HG02981 (cell line): ENCODE measurements at regions not wholly inside any gene's neighbourhood (a gene's known extent, or its start where the extent isn't known, plus 50 kb on each side); places are given as distances from the start of the nearest gene placed in this dataset.
A peak's percentile ranks its signal among the peaks of the same experiment; 100 is the strongest.
"Not testable (repeated sequence)": the region's sequence is repeated elsewhere in the genome, so short reads cannot be mapped to it uniquely, and the experiment has no call there.

Source experiments
- ATAC-seq: cut with Tn5 transposase; IDR thresholded peaks from one replicate; pipeline ENCODE4 v1.9.1; 2021; ENCODE audit warnings: mild to moderate bottlenecking, moderate library complexity; ENCODE audit not compliant: unreplicated experiment

GRCh38 chr12:116327992-116328391 is 50.5 kb upstream of the MED13L start:
- not testable (repeated sequence) for ATAC-seq

DNA sequence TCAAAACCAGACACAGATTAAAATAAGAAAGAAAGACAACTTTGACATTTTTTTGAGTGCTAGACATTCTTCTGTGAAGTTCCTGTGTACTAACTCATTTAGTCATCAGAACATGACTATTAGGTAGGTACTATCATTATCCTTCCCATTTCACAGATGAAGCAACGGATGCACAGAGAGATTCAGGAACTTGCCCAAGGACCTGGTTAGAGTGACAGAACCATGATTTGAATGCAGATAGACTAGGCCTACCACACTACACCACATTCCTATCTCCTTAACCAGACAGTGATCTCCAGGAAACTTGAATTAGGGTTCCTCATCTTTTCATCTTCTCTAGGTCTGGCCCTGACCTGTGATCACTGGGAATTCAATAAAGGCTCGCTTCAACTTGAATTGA is 54.4 kb upstream of the MED13L start:
- no peak for ATAC-seq

DNA sequence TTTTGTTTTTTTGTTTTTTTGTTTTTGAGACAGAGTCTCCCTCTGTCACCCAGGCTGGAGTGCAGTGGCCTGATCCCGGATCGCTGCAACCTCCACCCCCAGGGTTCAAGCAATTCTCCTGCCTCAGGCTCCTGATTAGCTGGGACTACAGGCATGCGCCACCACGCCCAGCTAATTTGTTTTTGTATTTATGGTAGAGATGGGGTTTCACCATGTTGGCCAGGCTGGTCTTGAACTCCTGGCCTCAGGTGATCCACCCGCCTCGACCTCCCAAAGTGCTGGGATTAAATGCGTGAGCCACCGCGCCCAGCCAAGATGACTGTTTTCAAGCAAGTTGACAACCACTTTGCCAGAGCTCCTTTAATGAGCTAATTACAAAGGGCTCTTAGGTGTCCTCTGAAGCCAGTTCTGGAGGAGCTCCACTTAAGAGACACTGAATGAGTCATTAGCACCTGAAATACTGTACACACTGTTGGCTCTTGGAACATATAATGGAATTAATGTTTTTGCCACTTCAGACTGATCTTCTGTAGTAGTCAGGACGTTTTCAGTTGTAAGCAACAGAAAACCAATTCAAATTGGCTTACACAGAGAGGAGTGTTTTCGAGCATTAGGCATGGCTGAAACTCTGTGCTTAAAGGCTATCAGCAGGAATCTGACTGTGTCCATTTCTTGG is 55.4 kb upstream of the MED13L start:
- no peak for ATAC-seq

- ATAC-seq = no peak
Observed at GRCh38 chr12:116333402-116333801, 55.9 kb upstream of the MED13L start.

DNA sequence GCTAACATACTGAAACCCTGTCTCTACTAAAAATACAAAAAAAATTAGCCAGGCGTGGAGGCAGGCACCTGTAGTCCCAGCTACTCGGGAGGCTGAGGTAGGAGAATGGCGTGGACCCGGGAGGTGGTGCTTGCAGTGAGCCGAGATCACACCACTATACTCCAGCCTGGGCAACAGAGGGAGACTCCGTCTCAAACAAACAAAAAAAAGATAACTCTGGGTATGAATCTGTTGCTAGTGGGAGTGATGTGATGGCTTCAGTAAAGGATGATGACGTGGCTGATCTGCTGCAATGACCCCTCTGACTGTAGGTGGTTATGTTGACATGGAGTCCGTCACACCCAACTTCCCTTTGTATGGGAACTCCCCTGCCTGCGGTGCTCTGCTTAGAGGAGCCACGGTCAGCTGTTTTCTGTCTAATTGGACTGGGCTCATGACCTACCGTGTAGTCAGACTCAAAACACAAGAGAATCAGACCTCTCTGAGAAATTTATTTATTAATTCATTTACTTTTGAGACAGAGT is 59.1 kb upstream of the MED13L start:
- peak; percentile 90 for ATAC-seq

DNA sequence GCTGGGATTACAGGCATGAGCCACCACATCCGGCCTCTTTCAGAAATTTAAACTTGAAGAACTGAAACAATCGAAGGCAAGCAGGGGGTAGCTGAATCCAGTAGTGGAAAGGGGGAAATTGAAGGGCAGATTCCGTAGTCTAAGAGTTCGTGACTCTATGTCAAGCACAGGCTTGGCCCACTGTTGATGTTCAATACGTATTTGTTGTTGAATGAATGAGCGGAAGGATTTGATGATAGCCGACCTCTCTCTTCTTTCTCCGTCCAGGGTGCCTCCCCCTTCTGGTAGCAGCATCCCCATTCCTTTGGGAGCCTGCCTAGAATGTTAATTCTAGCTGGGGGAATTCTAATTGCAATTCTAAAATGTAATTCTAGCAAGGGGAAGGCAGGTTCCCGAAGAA is 59.8 kb upstream of the MED13L start:
- ATAC-seq = no peak

DNA sequence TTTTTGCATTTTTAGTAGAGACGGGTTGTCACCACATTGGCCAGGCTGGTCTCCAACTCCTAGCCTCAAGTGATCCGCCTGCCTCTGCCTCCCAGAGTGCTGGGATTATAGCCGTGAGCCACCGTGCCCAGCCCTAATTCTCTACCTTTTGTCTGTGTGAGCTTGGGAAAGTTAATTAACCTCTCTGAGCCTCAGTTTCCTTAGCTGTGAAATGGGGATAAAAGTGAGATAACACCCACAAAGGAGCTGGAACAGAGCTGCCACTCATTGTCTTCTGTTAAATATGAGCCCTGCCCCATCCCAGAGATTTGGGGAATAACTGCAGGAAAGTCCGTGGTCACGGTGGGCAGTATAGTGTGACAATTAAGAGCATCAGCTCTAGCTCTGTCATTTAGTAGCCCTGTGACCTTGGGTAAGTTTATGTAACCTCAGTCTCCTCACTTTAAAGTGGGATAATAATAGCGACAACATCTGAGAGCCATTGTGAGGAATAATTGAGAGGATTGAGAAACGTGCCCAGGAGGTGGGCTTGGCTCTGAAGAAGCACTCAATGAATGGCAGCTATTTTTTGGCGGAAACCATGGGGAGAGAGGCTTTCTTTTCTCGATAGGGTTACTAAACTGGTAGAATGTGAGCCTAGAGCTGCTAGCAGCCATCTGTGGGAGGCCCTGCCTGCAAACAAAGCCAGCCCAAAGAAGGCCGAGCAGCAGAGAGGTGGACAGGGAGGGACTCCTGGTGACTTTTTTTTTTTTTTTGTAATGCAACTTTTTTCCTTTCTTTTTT is 60.8 kb upstream of the MED13L start:
- no peak for ATAC-seq

- no peak for ATAC-seq
Observed at GRCh38 chr12:116339062-116339461, 61.6 kb upstream of the MED13L start.

DNA sequence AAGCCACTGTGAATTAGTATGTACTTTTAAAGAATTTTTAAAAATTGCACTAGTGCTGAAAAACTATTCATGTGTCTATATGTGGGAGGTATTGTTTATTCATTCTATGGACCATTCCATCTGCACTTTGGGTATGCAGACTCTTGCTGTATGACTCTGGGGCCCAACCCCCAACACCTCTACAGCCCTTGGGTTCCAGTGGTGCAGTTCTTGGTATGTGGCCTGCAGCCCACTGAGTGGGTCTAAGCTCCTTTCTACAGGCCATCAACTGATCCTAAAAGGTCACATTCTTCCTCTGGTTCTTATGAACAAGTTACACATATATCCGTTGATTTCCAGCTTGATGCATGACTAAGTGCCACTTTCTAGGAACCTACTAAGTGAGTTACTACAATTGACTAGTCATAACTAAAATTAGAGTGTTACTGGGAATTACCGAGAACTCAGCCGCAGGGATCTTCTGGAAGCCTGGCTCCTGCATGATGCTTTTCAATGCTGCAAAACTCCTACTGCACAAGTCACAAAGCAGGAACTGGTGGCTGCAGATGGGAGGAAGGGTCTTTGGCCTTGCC is 62.4 kb upstream of the MED13L start:
- ATAC-seq = no peak

GRCh38 chr12:116343331-116343884 is 65.9 kb upstream of the MED13L start:
- ATAC-seq = no peak

DNA sequence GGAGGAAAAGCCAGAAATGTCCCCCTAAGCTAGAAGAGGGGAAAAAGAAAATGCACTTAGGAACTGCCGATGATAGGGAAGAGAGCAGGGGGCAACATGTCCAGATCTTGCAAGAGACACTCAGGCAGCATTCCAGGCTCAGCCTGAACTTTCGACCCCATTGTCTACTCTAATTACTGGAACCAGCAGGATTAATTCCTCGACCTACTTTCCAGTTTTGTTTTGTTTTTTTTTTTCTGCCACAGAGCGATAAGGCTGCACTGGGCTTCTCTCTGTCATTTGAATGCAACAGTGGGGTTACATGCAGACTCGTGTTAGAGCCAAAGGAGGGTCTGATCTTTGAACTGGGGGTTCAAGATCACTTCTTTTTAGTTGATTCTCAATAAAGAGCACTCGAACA is 68.7 kb upstream of the MED13L start:
- no peak for ATAC-seq

GRCh38 chr12:116346741-116347140 is 69.2 kb upstream of the MED13L start:
- ATAC-seq = no peak

GRCh38 chr12:116347265-116347664 is 69.8 kb upstream of the MED13L start:
- ATAC-seq = no peak

- ATAC-seq = no peak
Observed at GRCh38 chr12:116352315-116352835, 74.9 kb upstream of the MED13L start.

DNA sequence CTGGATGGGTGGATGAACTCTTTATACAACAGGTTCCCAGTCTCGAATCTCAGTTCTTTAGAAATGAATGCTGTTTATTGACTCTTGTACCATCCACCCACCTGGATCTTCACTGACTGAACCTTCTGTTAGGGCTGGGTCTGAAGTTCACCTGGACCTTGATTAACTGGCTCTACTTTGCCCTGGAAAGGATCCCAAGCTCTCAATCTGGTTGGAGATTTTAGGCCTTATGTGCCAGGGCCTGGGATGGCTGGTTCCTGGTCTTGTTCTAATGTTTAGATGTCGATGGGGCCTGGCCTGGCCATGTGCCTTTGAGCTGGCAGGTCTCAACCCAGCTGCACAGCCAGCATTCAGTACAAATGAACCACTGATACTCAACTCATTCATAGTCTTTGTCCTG is 76.5 kb upstream of the MED13L start:
- no peak for ATAC-seq

DNA sequence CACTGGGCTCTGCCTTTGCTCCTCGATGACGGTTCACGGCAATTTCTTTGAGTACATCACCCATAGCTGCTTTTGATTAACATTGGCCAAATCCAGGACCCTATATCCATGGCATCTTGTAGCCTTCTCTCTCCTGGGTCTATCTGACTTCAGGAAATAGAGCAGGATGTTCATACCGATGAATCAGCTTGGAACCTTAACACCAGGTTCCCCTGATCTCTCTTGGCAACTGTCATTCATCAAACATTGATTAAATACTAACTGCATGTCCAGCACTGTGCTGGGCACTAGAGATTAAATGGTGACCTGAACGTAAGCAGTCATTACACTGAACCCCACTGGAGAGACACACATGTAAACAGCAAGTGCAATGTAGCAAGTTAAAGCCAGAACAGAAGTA is 77.0 kb upstream of the MED13L start:
- ATAC-seq = no peak

GRCh38 chr12:116354950-116355783 is 77.7 kb upstream of the MED13L start:
- no peak for ATAC-seq

- no peak for ATAC-seq
Observed at GRCh38 chr12:116358536-116358892, 81.0 kb upstream of the MED13L start.

- ATAC-seq = peak; percentile 90
Observed at GRCh38 chr12:116358893-116359761, 81.6 kb upstream of the MED13L start.
